ENCODE measurements at regions not wholly inside any gene's neighbourhood (a gene's known extent, or its start where the extent isn't known, plus 50 kb on each side); places are given as distances from the start of the nearest gene placed in this dataset.

DNA sequence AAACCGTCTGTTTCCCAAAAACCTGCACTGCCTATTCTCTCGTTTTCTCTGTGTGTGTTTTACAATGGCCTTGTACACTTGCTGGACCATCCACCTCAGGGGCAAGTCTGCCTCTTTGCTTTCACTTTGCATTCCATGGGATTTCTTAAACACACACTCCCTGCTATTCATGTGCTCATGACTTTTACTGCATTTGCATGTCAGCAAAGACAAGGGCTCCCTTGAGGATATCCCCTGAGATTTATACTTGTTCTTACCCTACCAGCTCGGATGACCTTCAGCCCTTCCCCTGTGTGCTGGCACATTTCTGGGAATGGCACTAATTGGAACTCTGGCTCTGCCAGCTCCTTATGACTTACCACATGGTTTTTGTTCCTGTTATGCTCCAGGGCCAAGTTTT, 386.9 kb downstream of the AMY1C start:
- H3K27ac ChIP-seq (replicated peaks; ENCODE audit: low read length) = no peak overlapping the region
- DNase-seq (ENCODE audit: low spot score) = no peak
- no peak overlapping the region for H3K4me2 ChIP-seq (ENCODE audit: insufficient read depth, low read length, poor library complexity, severe bottlenecking)
- H3K14ac ChIP-seq (ENCODE audit: low read length) = no peak overlapping the region
- no peak overlapping the region for H4K91ac ChIP-seq (ENCODE audit: low read depth, low read length, poor library complexity)
- H3K9ac ChIP-seq (ENCODE audit: low read depth, low read length, poor library complexity) = no peak overlapping the region
- H2BK15ac ChIP-seq (ENCODE audit: low read length) = no peak overlapping the region
- H2BK12ac ChIP-seq (ENCODE audit: low read length) = no peak overlapping the region
- no peak overlapping the region for H3K4ac ChIP-seq (ENCODE audit: low read length)
- H3K18ac ChIP-seq (ENCODE audit: low read length) = no peak overlapping the region
- H3K9me3 ChIP-seq (replicated peaks in 1 of 2; ENCODE audit: control insufficient read depth in 2 of 2, insufficient read depth in 1 of 2, low read depth in 1 of 2, low read length in 2 of 2) = no peaks in the 10 kb centered on the region
- no peak overlapping the region for H2AK5ac ChIP-seq (ENCODE audit: low read depth, low read length)
- H3K4me1 ChIP-seq (ENCODE audit: control insufficient read depth in 2 of 2, insufficient read depth in 1 of 2, low read depth in 1 of 2, low read length in 2 of 2) = no peaks in the 10 kb centered on the region
- WGBS, 2 donors (ENCODE audit: extremely low coverage in 2 of 2, insufficient read length in 2 of 2, insufficient replicate concordance in 1 of 2) = no CpG with 5 or more reads among the region's 3 CpGs
- no peak overlapping the region for H2BK120ac ChIP-seq (ENCODE audit: low read depth, low read length)
- no peaks in the 10 kb centered on the region for H3K79me1 ChIP-seq (ENCODE audit: low read depth, low read length)
- no peak overlapping the region for H2AFZ ChIP-seq (ENCODE audit: low read length)
- H3K23ac ChIP-seq (ENCODE audit: low read depth, low read length, poor library complexity) = no peak overlapping the region
- no peaks in the 10 kb centered on the region for H3K27me3 ChIP-seq (ENCODE audit: control insufficient read depth in 3 of 3, insufficient read depth in 3 of 3, low read depth in 1 of 3, low read length in 3 of 3)
- no peaks in the 10 kb centered on the region for H3K36me3 ChIP-seq (replicated peaks in 1 of 2; ENCODE audit: control insufficient read depth in 2 of 2, insufficient read depth in 2 of 2, low read length in 2 of 2)
- no peak overlapping the region for H4K8ac ChIP-seq (ENCODE audit: low read depth, low read length)
- no peak overlapping the region for H3K4me3 ChIP-seq (ENCODE audit: low read length in 2 of 2)
- no peak overlapping the region for H2BK5ac ChIP-seq (ENCODE audit: low read length)

DNA sequence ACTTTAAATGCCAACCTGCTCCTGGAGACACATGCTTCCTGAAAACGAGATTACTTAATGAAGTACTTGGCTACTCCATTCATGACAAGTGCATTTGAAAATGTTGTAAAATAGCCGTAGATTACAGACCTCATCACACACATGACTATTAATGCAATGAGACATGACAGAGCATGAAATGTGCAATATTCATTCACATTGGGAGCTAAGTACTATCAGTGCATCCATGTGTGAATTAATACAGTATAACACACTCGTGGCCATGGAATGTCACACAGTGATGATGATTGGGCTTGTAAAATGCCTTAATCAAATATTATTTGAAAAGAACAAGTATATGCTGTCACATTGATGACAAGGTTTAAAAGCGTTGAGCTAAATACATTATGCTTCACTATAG, 407.0 kb downstream of the AMY1C start:
- H3K23ac ChIP-seq (ENCODE audit: low read depth, low read length, poor library complexity) = no peak overlapping the region
- no peak overlapping the region for H2AFZ ChIP-seq (ENCODE audit: low read length)
- no peak overlapping the region for H4K91ac ChIP-seq (ENCODE audit: low read depth, low read length, poor library complexity)
- H3K4me1 ChIP-seq (ENCODE audit: control insufficient read depth in 2 of 2, insufficient read depth in 1 of 2, low read depth in 1 of 2, low read length in 2 of 2) = no peaks in the 10 kb centered on the region
- no peak overlapping the region for H2BK12ac ChIP-seq (ENCODE audit: low read length)
- H3K4me2 ChIP-seq (ENCODE audit: insufficient read depth, low read length, poor library complexity, severe bottlenecking) = no peak overlapping the region
- H3K14ac ChIP-seq (ENCODE audit: low read length) = no peak overlapping the region
- H3K27ac ChIP-seq (replicated peaks; ENCODE audit: low read length) = no peak overlapping the region
- no peaks in the 10 kb centered on the region for H3K9me3 ChIP-seq (replicated peaks in 1 of 2; ENCODE audit: control insufficient read depth in 2 of 2, insufficient read depth in 1 of 2, low read depth in 1 of 2, low read length in 2 of 2)
- no peak for DNase-seq (ENCODE audit: low spot score)
- H3K9ac ChIP-seq (ENCODE audit: low read depth, low read length, poor library complexity) = no peak overlapping the region
- H3K4ac ChIP-seq (ENCODE audit: low read length) = no peak overlapping the region
- H2BK15ac ChIP-seq (ENCODE audit: low read length) = no peak overlapping the region
- H3K4me3 ChIP-seq (ENCODE audit: low read length in 2 of 2) = no peak overlapping the region
- no peak overlapping the region for H4K8ac ChIP-seq (ENCODE audit: low read depth, low read length)
- no peak overlapping the region for H2BK120ac ChIP-seq (ENCODE audit: low read depth, low read length)
- no peak overlapping the region for H2BK5ac ChIP-seq (ENCODE audit: low read length)
- no peaks in the 10 kb centered on the region for H3K27me3 ChIP-seq (ENCODE audit: control insufficient read depth in 3 of 3, insufficient read depth in 3 of 3, low read depth in 1 of 3, low read length in 3 of 3)
- no peak overlapping the region for H2AK5ac ChIP-seq (ENCODE audit: low read depth, low read length)
- WGBS, 2 donors (ENCODE audit: extremely low coverage in 2 of 2, insufficient read length in 2 of 2, insufficient replicate concordance in 1 of 2) = no CpG with 5 or more reads among the region's 4 CpGs
- H3K18ac ChIP-seq (ENCODE audit: low read length) = no peak overlapping the region
- no peaks in the 10 kb centered on the region for H3K36me3 ChIP-seq (replicated peaks in 1 of 2; ENCODE audit: control insufficient read depth in 2 of 2, insufficient read depth in 2 of 2, low read length in 2 of 2)
- H3K79me1 ChIP-seq (ENCODE audit: low read depth, low read length) = no peaks in the 10 kb centered on the region

DNA sequence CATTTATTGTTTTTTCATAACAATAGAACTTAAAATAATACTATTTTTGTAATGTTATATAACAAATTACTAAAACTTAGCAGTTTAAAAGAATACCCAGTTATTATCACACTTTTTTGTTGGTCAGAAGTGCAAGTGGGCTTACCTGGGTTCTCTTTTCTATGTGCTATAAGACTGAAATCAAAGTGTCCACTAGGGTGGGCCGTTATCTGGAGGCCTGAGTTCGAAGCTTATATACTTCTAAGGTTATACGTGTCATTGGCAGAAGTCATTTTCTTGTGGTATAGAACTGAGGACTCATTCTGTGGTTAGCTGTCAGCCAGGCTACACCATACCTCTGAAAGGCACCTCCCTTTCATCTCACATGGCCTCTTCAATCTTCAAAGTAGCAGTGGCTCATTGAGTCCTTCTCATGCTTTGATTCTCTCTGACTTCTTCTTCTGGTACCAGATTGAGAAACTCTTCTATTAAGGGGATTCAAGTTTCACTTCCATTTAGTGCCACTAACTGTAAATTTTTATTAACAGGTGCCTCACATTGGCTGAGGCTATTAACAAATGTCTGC, 414.3 kb downstream of the AMY1C start:
- no peak overlapping the region for H3K4ac ChIP-seq (ENCODE audit: low read length)

DNA sequence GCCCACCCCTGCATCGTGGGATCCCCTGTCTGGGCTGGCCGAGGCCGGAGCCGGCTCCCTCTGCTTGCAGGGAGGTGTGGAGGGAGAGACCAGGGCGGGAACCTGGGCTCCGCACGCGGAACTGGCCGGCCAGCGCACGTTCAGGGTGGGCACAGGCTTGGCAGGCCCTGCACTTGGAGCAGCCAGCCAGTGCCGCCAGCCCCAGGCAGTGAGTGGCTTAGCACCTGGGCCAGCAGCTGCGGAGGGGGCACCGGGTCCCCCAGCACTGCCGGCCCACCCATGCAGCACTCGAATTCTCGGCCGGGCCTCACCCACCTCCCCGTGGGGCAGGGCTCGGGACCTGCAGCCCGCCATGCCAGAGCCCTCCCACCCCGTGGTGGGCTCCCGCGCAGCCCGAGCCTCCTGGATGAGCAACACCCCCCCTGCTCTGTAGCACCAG, 422.6 kb downstream of the AMY1C start:
- H2BK12ac ChIP-seq (ENCODE audit: low read length) = no peak overlapping the region

More for the DNA sequence above, 414.3 kb downstream of the AMY1C start:
- Histone ChIP-seq H3K4me1 (ENCODE audit: control insufficient read depth in 2 of 2, insufficient read depth in 1 of 2, low read depth in 1 of 2, low read length in 2 of 2) (no peaks in the 10 kb centered on the region), H2BK12ac (ENCODE audit: low read length) (no peak overlapping the region), H3K9me3 (replicated peaks in 1 of 2; ENCODE audit: control insufficient read depth in 2 of 2, insufficient read depth in 1 of 2, low read depth in 1 of 2, low read length in 2 of 2) (no peaks in the 10 kb centered on the region), H3K27me3 (ENCODE audit: control insufficient read depth in 3 of 3, insufficient read depth in 3 of 3, low read depth in 1 of 3, low read length in 3 of 3) (no peaks in the 10 kb centered on the region), H3K27ac (replicated peaks; ENCODE audit: low read length) (no peak overlapping the region), H4K8ac (ENCODE audit: low read depth, low read length) (no peak overlapping the region), H3K9ac (ENCODE audit: low read depth, low read length, poor library complexity) (no peak overlapping the region), H2AK5ac (ENCODE audit: low read depth, low read length) (no peak overlapping the region), H2BK15ac (ENCODE audit: low read length) (no peak overlapping the region), H3K4me3 (ENCODE audit: low read length in 2 of 2) (no peak overlapping the region), H3K18ac (ENCODE audit: low read length) (no peak overlapping the region), H3K36me3 (replicated peaks in 1 of 2; ENCODE audit: control insufficient read depth in 2 of 2, insufficient read depth in 2 of 2, low read length in 2 of 2) (no peaks in the 10 kb centered on the region), H2BK5ac (ENCODE audit: low read length) (no peak overlapping the region), H3K14ac (ENCODE audit: low read length) (no peak overlapping the region), H2AFZ (ENCODE audit: low read length) (no peak overlapping the region), H2BK120ac (ENCODE audit: low read depth, low read length) (no peak overlapping the region), H4K91ac (ENCODE audit: low read depth, low read length, poor library complexity) (no peak overlapping the region), H3K79me1 (ENCODE audit: low read depth, low read length) (no peaks in the 10 kb centered on the region), H3K23ac (ENCODE audit: low read depth, low read length, poor library complexity) (no peak overlapping the region), H3K4me2 (ENCODE audit: insufficient read depth, low read length, poor library complexity, severe bottlenecking) (no peak overlapping the region)
- DNase-seq (ENCODE audit: low spot score) = no peak
- WGBS, 2 donors (ENCODE audit: extremely low coverage in 2 of 2, insufficient read length in 2 of 2, insufficient replicate concordance in 1 of 2) = no CpG with 5 or more reads among the region's 3 CpGs

More for the DNA sequence above, 422.6 kb downstream of the AMY1C start:
- Histone ChIP-seq H3K4me3 (ENCODE audit: low read length in 2 of 2) (no peak overlapping the region), H3K79me1 (ENCODE audit: low read depth, low read length) (no peaks in the 10 kb centered on the region), H3K4ac (ENCODE audit: low read length) (no peak overlapping the region), H3K4me2 (ENCODE audit: insufficient read depth, low read length, poor library complexity, severe bottlenecking) (no peak overlapping the region), H3K14ac (ENCODE audit: low read length) (no peak overlapping the region), H3K9ac (ENCODE audit: low read depth, low read length, poor library complexity) (peak overlapping the region; percentile 60), H3K27ac (replicated peaks; ENCODE audit: low read length) (no peak overlapping the region), H2BK120ac (ENCODE audit: low read depth, low read length) (no peak overlapping the region), H3K4me1 (ENCODE audit: control insufficient read depth in 2 of 2, insufficient read depth in 1 of 2, low read depth in 1 of 2, low read length in 2 of 2) (no peaks in the 10 kb centered on the region), H2AFZ (ENCODE audit: low read length) (no peak overlapping the region), H3K27me3 (ENCODE audit: control insufficient read depth in 3 of 3, insufficient read depth in 3 of 3, low read depth in 1 of 3, low read length in 3 of 3) (no peaks in the 10 kb centered on the region), H3K9me3 (replicated peaks in 1 of 2; ENCODE audit: control insufficient read depth in 2 of 2, insufficient read depth in 1 of 2, low read depth in 1 of 2, low read length in 2 of 2) (no peaks in the 10 kb centered on the region), H3K36me3 (replicated peaks in 1 of 2; ENCODE audit: control insufficient read depth in 2 of 2, insufficient read depth in 2 of 2, low read length in 2 of 2) (no peaks in the 10 kb centered on the region), H3K18ac (ENCODE audit: low read length) (no peak overlapping the region), H3K23ac (ENCODE audit: low read depth, low read length, poor library complexity) (no peak overlapping the region), H4K91ac (ENCODE audit: low read depth, low read length, poor library complexity) (no peak overlapping the region), H4K8ac (ENCODE audit: low read depth, low read length) (no peak overlapping the region), H2AK5ac (ENCODE audit: low read depth, low read length) (no peak overlapping the region), H2BK15ac (ENCODE audit: low read length) (no peak overlapping the region), H2BK5ac (ENCODE audit: low read length) (no peak overlapping the region)
- DNase-seq (ENCODE audit: low spot score) = no peak
- no CpG with 5 or more reads among the region's 25 CpGs for WGBS, 2 donors (ENCODE audit: extremely low coverage in 2 of 2, insufficient read length in 2 of 2, insufficient replicate concordance in 1 of 2)
